SK-N-SH (cell line): ENCODE measurements at regions not wholly inside any gene's neighbourhood (a gene's known extent, or its start where the extent isn't known, plus 50 kb on each side); places are given as distances from the start of the nearest gene placed in this dataset.

Source experiments
- CHD2 ChIP-seq: fragments of 150-350 bp; IDR thresholded peaks from 2 replicates; pipeline ENCODE4 v1.6.1; 2018; ENCODE audit warnings: low read length; ENCODE audit not compliant: partially characterized antibody
- EZH2phosphoT487 ChIP-seq: fragments of 200-600 bp; sonication (generic); IDR thresholded peaks from 2 replicates; pipeline ENCODE4 v1.6.1; 2017; ENCODE audit warnings: low read depth, mixed run types, mild to moderate bottlenecking, antibody characterized with exemption, moderate library complexity, borderline replicate concordance
- MXI1 ChIP-seq: IDR thresholded peaks from 2 replicates; pipeline ENCODE4 v1.6.1; 2012; ENCODE audit warnings: mild to moderate bottlenecking, low read depth, low read length, improper control_type of control experiment
- TF ChIP-seq, protein P1 (sequence below): fragments of 200-600 bp; sonication (generic); IDR thresholded peaks from 2 replicates; pipeline ENCODE4 v1.6.1; 2017; ENCODE audit warnings: antibody characterized with exemption, mild to moderate bottlenecking, moderate library complexity

DNA sequence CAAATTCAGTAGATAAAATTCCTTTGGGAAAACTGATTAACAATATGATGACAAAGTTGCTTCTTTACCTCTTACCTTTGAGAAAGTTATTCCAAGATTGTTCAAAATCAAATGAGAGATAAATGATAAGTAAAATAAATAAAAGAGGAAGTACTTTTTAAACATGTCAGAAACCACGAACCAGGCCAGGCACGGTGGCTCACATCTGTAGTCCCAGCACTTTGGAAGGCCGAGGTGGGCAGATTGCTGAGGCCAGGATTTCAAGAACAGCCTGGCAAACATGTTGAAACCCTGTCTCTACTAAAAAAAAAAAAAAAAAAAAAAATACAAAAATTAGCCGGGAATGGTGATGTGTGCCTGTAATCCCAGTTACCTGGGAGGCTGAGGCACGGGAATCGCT is 296.6 kb downstream of the HGF start:
- TF ChIP-seq, protein P1, sequence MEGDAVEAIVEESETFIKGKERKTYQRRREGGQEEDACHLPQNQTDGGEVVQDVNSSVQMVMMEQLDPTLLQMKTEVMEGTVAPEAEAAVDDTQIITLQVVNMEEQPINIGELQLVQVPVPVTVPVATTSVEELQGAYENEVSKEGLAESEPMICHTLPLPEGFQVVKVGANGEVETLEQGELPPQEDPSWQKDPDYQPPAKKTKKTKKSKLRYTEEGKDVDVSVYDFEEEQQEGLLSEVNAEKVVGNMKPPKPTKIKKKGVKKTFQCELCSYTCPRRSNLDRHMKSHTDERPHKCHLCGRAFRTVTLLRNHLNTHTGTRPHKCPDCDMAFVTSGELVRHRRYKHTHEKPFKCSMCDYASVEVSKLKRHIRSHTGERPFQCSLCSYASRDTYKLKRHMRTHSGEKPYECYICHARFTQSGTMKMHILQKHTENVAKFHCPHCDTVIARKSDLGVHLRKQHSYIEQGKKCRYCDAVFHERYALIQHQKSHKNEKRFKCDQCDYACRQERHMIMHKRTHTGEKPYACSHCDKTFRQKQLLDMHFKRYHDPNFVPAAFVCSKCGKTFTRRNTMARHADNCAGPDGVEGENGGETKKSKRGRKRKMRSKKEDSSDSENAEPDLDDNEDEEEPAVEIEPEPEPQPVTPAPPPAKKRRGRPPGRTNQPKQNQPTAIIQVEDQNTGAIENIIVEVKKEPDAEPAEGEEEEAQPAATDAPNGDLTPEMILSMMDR = no peak
- TF ChIP-seq EZH2phosphoT487 (no peak), CHD2 (no peak), MXI1 (no peak)
